CD4-positive, alpha-beta T cell treated with Interleukin-15 for 1 hour (primary cell): ENCODE measurements at regions not wholly inside any gene's neighbourhood (a gene's known extent, or its start where the extent isn't known, plus 50 kb on each side); places are given as distances from the start of the nearest gene placed in this dataset.

Experiments used
- DNase-seq: peaks from one replicate; pipeline ENCODE4 v3.0.0-alpha.2; 2020

GRCh38 chr18:55166260-55166598 lies 207.0 kb upstream of the CCDC68 start:
- no peak for DNase-seq

- DNase-seq, result no peak
Observed at GRCh38 chr18:55163550-55163949, 204.3 kb upstream of the CCDC68 start.

- no peak for DNase-seq
Observed at GRCh38 chr18:55161916-55162315, 202.7 kb upstream of the CCDC68 start.

- DNase-seq, result no peak
Observed at GRCh38 chr18:55159027-55159426, 199.8 kb upstream of the CCDC68 start.

- DNase-seq, result no peak
Observed at GRCh38 chr18:55158570-55158969, 199.3 kb upstream of the CCDC68 start.

GRCh38 chr18:55153346-55153745 lies 194.1 kb upstream of the CCDC68 start:
- DNase-seq, result no peak

GRCh38 chr18:55152801-55153200 lies 193.5 kb upstream of the CCDC68 start:
- DNase-seq, result no peak

- DNase-seq, result no peak
Observed at GRCh38 chr18:55149994-55150393, 190.7 kb upstream of the CCDC68 start.

GRCh38 chr18:55147791-55148190 lies 188.5 kb upstream of the CCDC68 start:
- no peak for DNase-seq

- no peak for DNase-seq
Observed at GRCh38 chr18:55144193-55144930, 185.1 kb upstream of the CCDC68 start.

GRCh38 chr18:55142410-55142809 lies 183.1 kb upstream of the CCDC68 start:
- DNase-seq, result no peak

GRCh38 chr18:55141318-55141717 lies 182.1 kb upstream of the CCDC68 start:
- DNase-seq, result no peak

GRCh38 chr18:55139836-55140235 lies 180.6 kb upstream of the CCDC68 start:
- no peak for DNase-seq

GRCh38 chr18:55139307-55139706 lies 180.0 kb upstream of the CCDC68 start:
- no peak for DNase-seq

- no peak for DNase-seq
Observed at GRCh38 chr18:55138401-55138800, 179.1 kb upstream of the CCDC68 start.

GRCh38 chr18:55137602-55138001 lies 178.3 kb upstream of the CCDC68 start:
- no peak for DNase-seq

GRCh38 chr18:55136864-55137263 lies 177.6 kb upstream of the CCDC68 start:
- DNase-seq, result no peak

GRCh38 chr18:55136258-55136657 lies 177.0 kb upstream of the CCDC68 start:
- no peak for DNase-seq

- DNase-seq, result no peak
Observed at GRCh38 chr18:55133378-55133777, 174.1 kb upstream of the CCDC68 start.

GRCh38 chr18:55128437-55128836 lies 169.2 kb upstream of the CCDC68 start:
- no peak for DNase-seq

GRCh38 chr18:55124078-55124763 lies 165.0 kb upstream of the CCDC68 start:
- no peak for DNase-seq

GRCh38 chr18:55123361-55123760 lies 164.1 kb upstream of the CCDC68 start:
- DNase-seq, result no peak

GRCh38 chr18:55121397-55122170 lies 162.3 kb upstream of the CCDC68 start:
- DNase-seq, result no peak

- DNase-seq, result no peak
Observed at GRCh38 chr18:55120896-55121295, 161.6 kb upstream of the CCDC68 start.
